ENCODE measurements at regions not wholly inside any gene's neighbourhood (a gene's known extent, or its start where the extent isn't known, plus 50 kb on each side); places are given as distances from the start of the nearest gene placed in this dataset.

- no peak for TF ChIP-seq EZH2 (IDR thresholded peaks at IDR 0.05; ENCODE audit: borderline replicate concordance, low read depth, low read length)
- TF ChIP-seq FOXA3 (CRISPR knock-in tag; conservative IDR thresholded peaks at IDR 0.05 in 1 of 2, IDR thresholded peaks at IDR 0.05 in 1 of 2), result no peak
- TF ChIP-seq CTCF (IDR thresholded peaks at IDR 0.05 in 2 of 3, conservative IDR thresholded peaks at IDR 0.05 in 1 of 3; ENCODE audit: insufficient read depth in 2 of 3, low read depth in 1 of 3, low read length in 3 of 3), result peak in 2 of 3 experiments; percentile 36 to 45; a peak in 3 of 6 replicates
- no peak for TF ChIP-seq CBX5 (IDR thresholded peaks at IDR 0.05; ENCODE audit: borderline replicate concordance, low read depth)
- TF ChIP-seq SMAD4 (CRISPR knock-in tag; conservative IDR thresholded peaks at IDR 0.05), result no peak
- no peak for TF ChIP-seq ZNF75A (CRISPR knock-in tag; IDR thresholded peaks at IDR 0.05)
- TF ChIP-seq ZNF232 (CRISPR knock-in tag; IDR thresholded peaks at IDR 0.05), result no peak
- TF ChIP-seq FOXM1 (IDR thresholded peaks at IDR 0.05; ENCODE audit: low read depth), result no peak
- TF ChIP-seq FOXM1 (CRISPR knock-in tag; IDR thresholded peaks at IDR 0.05; ENCODE audit: low read depth), result no peak
- no peak for TF ChIP-seq SP1 (CRISPR knock-in tag; IDR thresholded peaks at IDR 0.05)
- no peak for TF ChIP-seq MXI1 (IDR thresholded peaks at IDR 0.05; ENCODE audit: low read depth, low read length)
- no peak for TF ChIP-seq L3MBTL2 (IDR thresholded peaks at IDR 0.05)
- no peak for TF ChIP-seq ZNF143 (CRISPR knock-in tag; IDR thresholded peaks at IDR 0.05)
Measured at GRCh38 chr6:68559070-68559469, 76.0 kb upstream of the ADGRB3 start.

All from K562 (cell line).